ENCODE measurements at regions not wholly inside any gene's neighbourhood (a gene's known extent, or its start where the extent isn't known, plus 50 kb on each side); places are given as distances from the start of the nearest gene placed in this dataset.

GRCh38 chr10:80702143-80702542 lies 164.4 kb downstream of the SH2D4B start:
- TF ChIP-seq CTCF (IDR thresholded peaks at IDR 0.05) (no peak), POLR2A (IDR thresholded peaks at IDR 0.05) (no peak)
